HCT116 (cell line): ENCODE measurements at regions not wholly inside any gene's neighbourhood (a gene's known extent, or its start where the extent isn't known, plus 50 kb on each side); places are given as distances from the start of the nearest gene placed in this dataset.

ENCODE experiments used
- ATAC-seq: fragments of 200-7000 bp; cut with Tn5 transposase; 2 replicates; pipeline ENCODE4 v1.9.1; 2020; ENCODE audit warnings: mild to moderate bottlenecking, moderate library complexity
- BruUV-seq: library from RNA; stranded (reverse); fragments of 400-500 nt; replicated peaks from 2 replicates; lab custom pipeline; 2021; lab: Mats Ljungman, UMichigan
- CTCF ChIA-PET: fragments of 300-600 bp; sonication (Branson Sonifier 250); formaldehyde crosslinking; loops from one replicate; lab custom pipeline; 2021; ENCODE audit warnings: antibody characterized with exemption; lab: Charles Lee
- POLR2A ChIA-PET: fragments of 300-600, 350-600 bp; sonication (Branson Sonifier 250); formaldehyde crosslinking; loops from one replicate; lab custom pipeline; 2021; ENCODE audit warnings: antibody characterized with exemption; lab: Charles Lee
- RAD21 ChIA-PET, 2 experiments: fragments of 300-600 bp; sonication (Branson Sonifier 250); formaldehyde crosslinking; loops; one replicate each; lab custom pipeline; 2023; ENCODE audit warnings: low total read pairs in 2 of 2; ENCODE audit not compliant: uncharacterized antibody in 2 of 2, unreplicated experiment in 2 of 2, low non-redundant PET in 1 of 2; lab: Charles Lee
- DNase-seq: peaks from one replicate; pipeline ENCODE4 v3.0.0-alpha.2; 2010; ENCODE audit warnings: low read depth, low spot score
- H2AFZ ChIP-seq: fragments of 200-600 bp; shearing (Covaris generic), sonication (generic); 2 replicates; pipeline ENCODE4 v1.6.1; 2017; ENCODE audit warnings: low read depth, mixed run types, mixed read lengths, antibody characterized with exemption, low read length; ENCODE audit not compliant: poor library complexity, severe bottlenecking
- H3K27ac ChIP-seq: 2 replicates; pipeline ENCODE4 v1.5.1; 2012; ENCODE audit warnings: low read depth, low read length
- H3K27me3 ChIP-seq: fragments of 200-600 bp; sonication (generic); 2 replicates; pipeline ENCODE4 v1.6.1; 2016; ENCODE audit warnings: mixed run types, low read length, mixed read lengths; ENCODE audit not compliant: insufficient read depth
- H3K36me3 ChIP-seq, 2 experiments: fragments of 200-500 bp in 1 of 2; fragments of 200-600 bp in 1 of 2; sonication (Bioruptor generic) in 1 of 2; sonication (generic) in 1 of 2; 2 replicates each; pipeline versions ENCODE4 v1.5.1 to v1.6.1; 2014 to 2016; ENCODE audit warnings: low read length in 2 of 2, inconsistent platforms in 1 of 2, mixed read lengths in 1 of 2, mixed run types in 1 of 2; ENCODE audit not compliant: insufficient read depth in 2 of 2, control insufficient read depth in 1 of 2
- H3K4me1 ChIP-seq, 2 experiments: fragments of 200-600 bp in 1 of 2; sonication (generic) in 1 of 2; 2 replicates each; pipeline versions ENCODE4 v1.5.1 to v1.6.1; 2012 to 2017; ENCODE audit warnings: low read length in 2 of 2, inconsistent platforms in 1 of 2, mild to moderate bottlenecking in 1 of 2, mixed read lengths in 1 of 2, mixed run types in 1 of 2, moderate library complexity in 1 of 2; ENCODE audit not compliant: insufficient read depth in 2 of 2, control insufficient read depth in 1 of 2
- H3K4me2 ChIP-seq: fragments of 200-600 bp; sonication (generic); 2 replicates; pipeline ENCODE4 v1.6.1; 2017; ENCODE audit warnings: mixed run types, low read length, mixed read lengths
- H3K4me3 ChIP-seq, 2 experiments: fragments of 200-600 bp in 1 of 2; sonication (generic) in 1 of 2; replicated peaks in 1 of 2; 2 replicates each; pipeline ENCODE4 v1.5.1; 2011 to 2016; ENCODE audit warnings: low read length in 2 of 2, control low read depth in 1 of 2, low read depth in 1 of 2, mild to moderate bottlenecking in 1 of 2, mixed read lengths in 1 of 2, mixed run types in 1 of 2
- H3K79me2 ChIP-seq: fragments of 200-600 bp; sonication (generic); 2 replicates; pipeline ENCODE4 v1.6.1; 2017; ENCODE audit warnings: mild to moderate bottlenecking, mixed run types, low read length, moderate library complexity, mixed read lengths; ENCODE audit not compliant: insufficient read depth
- H3K9ac ChIP-seq: fragments of 200-600 bp; sonication (generic); 2 replicates; pipeline ENCODE4 v1.6.1; 2016; ENCODE audit warnings: low read length, mixed read lengths
- H3K9me2 ChIP-seq: fragments of 200-600 bp; sonication (generic), shearing (Covaris generic); 2 replicates; pipeline ENCODE4 v1.6.1; 2017; ENCODE audit warnings: mixed run types, mild to moderate bottlenecking, moderate library complexity; ENCODE audit not compliant: insufficient read depth
- H3K9me3 ChIP-seq, 2 experiments: fragments of 200-500 bp in 1 of 2; fragments of 200-600 bp in 1 of 2; sonication (Bioruptor generic) in 1 of 2; sonication (generic) in 1 of 2; 2 replicates each; pipeline ENCODE4 v1.6.1; 2014 to 2017; ENCODE audit warnings: low read length in 2 of 2, mixed read lengths in 2 of 2, inconsistent platforms in 1 of 2, low read depth in 1 of 2, mild to moderate bottlenecking in 1 of 2, mixed run types in 1 of 2, moderate library complexity in 1 of 2; ENCODE audit not compliant: control insufficient read depth in 1 of 2, insufficient read depth in 1 of 2
- H4K20me1 ChIP-seq: fragments of 200-600 bp; sonication (generic), shearing (Covaris generic); 2 replicates; pipeline ENCODE4 v1.6.1; 2017; ENCODE audit warnings: mixed run types, mild to moderate bottlenecking, moderate library complexity; ENCODE audit not compliant: insufficient read depth
- ATF3 ChIP-seq: IDR thresholded peaks from 2 replicates; pipeline ENCODE4 v1.6.1; 2012
- CEBPB ChIP-seq: IDR thresholded peaks from 2 replicates; pipeline ENCODE4 v1.6.1; 2012; ENCODE audit warnings: low read depth
- CTCF ChIP-seq, 3 experiments: fragments of 200-600 bp in 1 of 3; sonication (generic) in 1 of 3; IDR thresholded peaks in 2 of 3; conservative IDR thresholded peaks in 1 of 3; 2 replicates each; pipeline ENCODE4 v1.5.1; 2012 to 2017; ENCODE audit warnings: low read depth in 2 of 3, low read length in 2 of 3, antibody characterized with exemption in 1 of 3, borderline replicate concordance in 1 of 3, control low read depth in 1 of 3, mild to moderate bottlenecking in 1 of 3, mixed read lengths in 1 of 3, mixed run types in 1 of 3, moderate library complexity in 1 of 3; ENCODE audit not compliant: insufficient read depth in 1 of 3
- EGR1 ChIP-seq: IDR thresholded peaks from 2 replicates; pipeline ENCODE4 v1.6.1; 2012; ENCODE audit warnings: low read depth
- ELF1 ChIP-seq: IDR thresholded peaks from 2 replicates; pipeline ENCODE4 v1.6.1; 2012; ENCODE audit warnings: low read depth, borderline replicate concordance
- FOSL1 ChIP-seq: IDR thresholded peaks from 2 replicates; pipeline ENCODE4 v1.6.1; 2012; ENCODE audit warnings: low read depth
- JUND ChIP-seq: IDR thresholded peaks from 2 replicates; pipeline ENCODE4 v1.6.1; 2012
- MAX ChIP-seq: IDR thresholded peaks from 2 replicates; pipeline ENCODE4 v1.6.1; 2012
- POLR2A ChIP-seq: IDR thresholded peaks from 2 replicates; pipeline ENCODE4 v1.7.0; 2011; ENCODE audit warnings: borderline replicate concordance; ENCODE audit not compliant: insufficient read depth, insufficient read length; ENCODE audit errors: extremely low read depth
- POLR2AphosphoS5 ChIP-seq: IDR thresholded peaks from 2 replicates; pipeline ENCODE4 v1.6.1; 2011; ENCODE audit warnings: mild to moderate bottlenecking, low read depth, low read length, moderate library complexity
- REST ChIP-seq: IDR thresholded peaks from 2 replicates; pipeline ENCODE4 v1.6.1; 2012; ENCODE audit warnings: low read depth
- SIN3A ChIP-seq: IDR thresholded peaks from 2 replicates; pipeline ENCODE4 v1.6.1; 2012; ENCODE audit warnings: low read depth
- ZBTB33 ChIP-seq: IDR thresholded peaks from 2 replicates; pipeline ENCODE4 v1.6.1; 2011; ENCODE audit warnings: mild to moderate bottlenecking, low read length, moderate library complexity; ENCODE audit not compliant: insufficient replicate concordance; ENCODE audit errors: extremely low read depth
- intact Hi-C: fragments of 100-400 bp; cut with micrococcal nuclease; formaldehyde crosslinking; loops from 2 replicates; pipeline ENCODE4 v1.10.0; 2022

GRCh38 chr5:89668821-89669220, 740.7 kb downstream of the CETN3 start:
- intact Hi-C loops, result no loop called here
- TF ChIP-seq POLR2A, result no peak
- TF ChIP-seq CEBPB, result no peak
- no peak for TF ChIP-seq JUND
- no peak for TF ChIP-seq ZBTB33
- TF ChIP-seq ATF3, result no peak
- no peak for TF ChIP-seq SIN3A
- no peak for TF ChIP-seq EGR1
- no peak for TF ChIP-seq POLR2AphosphoS5
- no peak for TF ChIP-seq ELF1
- no peaks in the 10 kb centered on the region for H3K9me3 ChIP-seq

GRCh38 chr5:89662499-89662898, 747.1 kb downstream of the CETN3 start:
- intact Hi-C loops, result no loop called here
- no peak overlapping the region for H3K4me3 ChIP-seq
- no peaks in the 10 kb centered on the region for H3K9me3 ChIP-seq
- DNase-seq (no peak), ATAC-seq (no peak)
- H3K4me1 ChIP-seq, result no peaks in the 10 kb centered on the region
- H3K27me3 ChIP-seq, result no peaks in the 10 kb centered on the region
- no peaks in the 10 kb centered on the region for H3K9me2 ChIP-seq
- no peak overlapping the region for H3K27ac ChIP-seq
- no peaks in the 10 kb centered on the region for H3K79me2 ChIP-seq
- no peak overlapping the region for H3K9ac ChIP-seq
- no peaks in the 10 kb centered on the region for H3K36me3 ChIP-seq
- H3K4me2 ChIP-seq, result no peak overlapping the region
- no peaks in the 10 kb centered on the region for H4K20me1 ChIP-seq
- ChIA-PET RAD21 (no interaction called here), CTCF (no interaction called here), POLR2A (no interaction called here)
- no peak overlapping the region for H2AFZ ChIP-seq
- no TSS peak for BruUV-seq
- no peak for TF ChIP-seq JUND
- no peak for TF ChIP-seq ELF1
- TF ChIP-seq MAX, result no peak
- no peak for TF ChIP-seq REST
- TF ChIP-seq CTCF (IDR thresholded peaks at IDR 0.05 in 2 of 3, conservative IDR thresholded peaks at IDR 0.05 in 1 of 3; ENCODE audit: borderline replicate concordance in 1 of 3, insufficient read depth in 1 of 3, low read depth in 2 of 3, low read length in 2 of 3), result no peak
- no peak for TF ChIP-seq POLR2A
- TF ChIP-seq POLR2AphosphoS5, result no peak
- no peak for TF ChIP-seq FOSL1

More at GRCh38 chr5:89668821-89669220, 740.7 kb downstream of the CETN3 start:
- H3K4me3 ChIP-seq, result no peak overlapping the region
- no peaks in the 10 kb centered on the region for H4K20me1 ChIP-seq
- H3K27ac ChIP-seq, result no peak overlapping the region
- CTCF ChIA-PET, result no interaction called here
- POLR2A ChIA-PET, result no interaction called here
- H3K9me2 ChIP-seq, result no peaks in the 10 kb centered on the region
- H3K4me2 ChIP-seq, result no peak overlapping the region
- ATAC-seq (no peak), DNase-seq (no peak)
- BruUV-seq, result no TSS peak
- H3K79me2 ChIP-seq, result no peaks in the 10 kb centered on the region
- no peak overlapping the region for H2AFZ ChIP-seq
- no peaks in the 10 kb centered on the region for H3K27me3 ChIP-seq
- no peaks in the 10 kb centered on the region for H3K36me3 ChIP-seq
- no peaks in the 10 kb centered on the region for H3K4me1 ChIP-seq
- RAD21 ChIA-PET, result no interaction called here
- no peak overlapping the region for H3K9ac ChIP-seq
